ENCODE measurements at regions not wholly inside any gene's neighbourhood (a gene's known extent, or its start where the extent isn't known, plus 50 kb on each side); places are given as distances from the start of the nearest gene placed in this dataset.
A peak's percentile ranks its signal among the peaks of the same experiment; 100 is the strongest.
"Not testable (repeated sequence)": the region's sequence is repeated elsewhere in the genome, so short reads cannot be mapped to it uniquely, and the experiment has no call there.

DNA sequence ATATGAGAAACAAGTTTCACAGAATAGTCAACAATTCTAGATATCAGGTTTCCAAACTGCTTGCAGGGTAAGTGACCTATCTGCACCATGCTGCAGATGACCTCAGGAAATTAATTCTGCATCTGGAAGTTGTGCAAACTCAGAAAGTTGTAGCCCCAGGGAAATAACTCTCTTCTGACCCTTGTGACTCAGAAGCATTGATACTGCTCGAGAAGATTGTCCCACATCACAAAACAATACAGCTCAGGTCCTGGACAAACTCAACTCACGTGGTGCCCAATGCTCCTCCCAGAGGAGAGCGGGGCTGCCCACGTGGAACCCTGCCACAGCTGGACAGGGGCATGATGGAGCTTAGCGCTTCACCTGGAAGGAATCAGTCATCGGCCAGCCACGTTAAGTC, 221.9 kb upstream of the LRRC61 start:
- DNase-seq: not testable (repeated sequence)

GRCh38 chr7:150107283-150107682, 215.9 kb upstream of the LRRC61 start:
- not testable (repeated sequence) for DNase-seq

DNA sequence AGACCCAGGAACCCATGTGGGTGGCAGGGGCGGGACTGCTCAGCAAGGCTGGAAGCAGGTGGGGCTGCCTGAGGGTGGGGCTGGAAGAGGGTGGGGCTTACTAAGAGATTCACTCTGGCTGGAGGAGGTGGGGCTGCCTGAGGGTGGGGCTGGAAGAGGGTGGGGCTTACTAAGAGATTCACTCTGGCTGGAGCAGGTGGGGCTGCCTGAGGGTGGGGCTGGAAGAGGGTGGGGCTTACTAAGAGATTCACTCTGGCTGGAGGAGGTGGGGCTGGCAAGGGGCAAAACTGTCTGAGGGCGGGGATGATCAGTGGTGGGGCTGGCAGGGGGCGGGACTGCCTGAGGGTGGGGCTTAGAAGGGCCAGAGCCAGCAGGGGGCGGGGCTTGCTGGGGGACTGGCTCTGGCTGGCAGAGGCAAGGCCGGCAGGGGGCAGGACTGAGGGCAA, 212.8 kb upstream of the LRRC61 start:
- DNase-seq: not testable (repeated sequence)

- DNase-seq: not testable (repeated sequence)
These were observed 212.3 kb upstream of the LRRC61 start for GRCh38 chr7:150110882-150111281.

GRCh38 chr7:150111373-150112139, 211.6 kb upstream of the LRRC61 start:
- peak in 2 of 3 donors; percentile 10 to 30 for DNase-seq

GRCh38 chr7:150113301-150113700, 209.9 kb upstream of the LRRC61 start:
- not testable (repeated sequence) for DNase-seq

- not testable (repeated sequence) for DNase-seq
These were observed 208.6 kb upstream of the LRRC61 start for GRCh38 chr7:150114591-150114990.

GRCh38 chr7:150119966-150120365, 203.2 kb upstream of the LRRC61 start:
- not testable (repeated sequence) for DNase-seq

GRCh38 chr7:150125831-150126230, 197.3 kb upstream of the LRRC61 start:
- not testable (repeated sequence) for DNase-seq

GRCh38 chr7:150134451-150134850, 188.7 kb upstream of the LRRC61 start:
- DNase-seq: not testable (repeated sequence)

DNA sequence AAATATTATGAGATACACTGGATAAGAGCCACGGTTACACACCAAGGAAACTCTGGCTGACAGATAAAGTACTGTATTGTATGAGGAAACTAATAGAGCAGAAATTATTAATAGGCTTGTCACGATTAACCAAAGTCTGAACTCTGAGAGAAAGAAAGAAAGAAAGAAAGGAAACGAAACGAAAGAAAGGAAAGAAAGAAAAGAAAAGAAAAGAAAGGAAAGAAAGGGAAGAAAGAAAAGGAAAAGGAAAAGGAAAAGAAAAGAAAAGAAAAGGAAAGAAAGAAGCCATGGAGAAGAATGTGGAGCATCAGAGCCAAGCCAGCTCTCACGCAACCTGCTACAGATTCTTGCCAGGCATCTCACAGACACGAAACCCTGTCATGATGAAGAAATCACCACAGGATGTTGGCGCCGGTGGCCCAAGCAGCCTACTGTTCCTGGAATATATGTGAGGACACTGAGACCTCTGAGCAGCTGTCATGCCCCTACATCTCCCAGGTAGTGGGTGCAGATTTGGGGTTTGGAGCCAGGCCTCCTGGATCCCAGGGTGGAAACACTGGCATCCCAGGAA, 187.4 kb upstream of the LRRC61 start:
- not testable (repeated sequence) for DNase-seq

DNA sequence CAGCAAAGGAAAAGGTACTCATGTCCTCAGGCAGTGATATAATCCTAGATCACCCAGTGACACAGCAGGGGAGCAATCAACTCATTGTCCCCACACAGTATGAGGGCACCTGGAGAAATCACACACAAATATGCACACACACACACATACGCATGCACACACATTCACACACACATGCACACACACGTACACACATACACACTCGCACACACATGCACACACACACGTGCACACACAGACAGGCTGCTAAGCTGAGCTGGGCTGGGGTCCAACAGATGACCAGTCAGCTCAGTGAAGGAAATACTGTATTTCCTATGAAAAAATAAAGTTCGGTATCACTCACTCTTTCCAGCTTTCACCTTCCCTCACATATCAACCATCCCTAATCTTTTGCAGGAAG, 183.3 kb upstream of the LRRC61 start:
- peak in 1 of 3 donors; percentile 13 for DNase-seq

DNA sequence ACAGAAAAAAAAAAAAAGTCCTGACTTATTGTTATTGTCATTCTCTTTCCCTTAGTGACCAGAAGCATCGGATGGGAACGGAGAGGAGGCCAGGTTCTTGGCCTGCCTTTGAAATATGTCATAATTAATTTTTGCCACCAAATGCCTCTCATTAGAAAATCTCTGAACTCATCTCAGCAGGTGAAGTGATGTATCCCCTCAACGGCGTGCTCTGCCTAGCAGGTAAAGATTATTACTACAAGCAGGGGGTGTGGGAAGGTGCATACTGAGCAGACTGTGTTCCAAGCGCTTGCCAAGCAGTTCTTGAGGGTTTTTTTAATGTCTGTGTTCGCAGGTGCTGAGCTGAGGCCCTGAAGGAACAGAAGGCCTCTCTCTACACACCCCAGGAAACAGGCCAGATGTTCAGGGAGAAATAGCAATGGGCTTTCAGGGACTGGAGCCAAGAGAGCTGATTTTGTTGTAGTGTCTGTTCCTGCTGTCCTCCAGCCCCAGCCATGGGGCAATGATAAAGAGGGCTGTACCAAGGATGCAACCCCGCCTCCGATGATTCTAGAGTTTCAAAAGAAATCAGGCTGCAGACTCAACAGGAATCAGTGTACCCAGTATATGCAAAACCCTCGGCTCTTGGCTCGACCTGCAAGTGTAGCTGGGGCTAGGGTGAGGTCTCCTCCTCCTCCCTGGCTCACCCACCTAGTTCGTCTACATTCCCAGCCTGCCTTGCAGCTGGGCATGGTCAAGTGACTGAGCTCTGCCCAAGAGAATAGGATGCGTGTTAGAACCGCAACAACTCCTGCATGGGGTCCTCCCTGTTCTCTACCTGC, 181.4 kb upstream of the LRRC61 start:
- peak in 1 of 3 donors; percentile 2 for DNase-seq

DNA sequence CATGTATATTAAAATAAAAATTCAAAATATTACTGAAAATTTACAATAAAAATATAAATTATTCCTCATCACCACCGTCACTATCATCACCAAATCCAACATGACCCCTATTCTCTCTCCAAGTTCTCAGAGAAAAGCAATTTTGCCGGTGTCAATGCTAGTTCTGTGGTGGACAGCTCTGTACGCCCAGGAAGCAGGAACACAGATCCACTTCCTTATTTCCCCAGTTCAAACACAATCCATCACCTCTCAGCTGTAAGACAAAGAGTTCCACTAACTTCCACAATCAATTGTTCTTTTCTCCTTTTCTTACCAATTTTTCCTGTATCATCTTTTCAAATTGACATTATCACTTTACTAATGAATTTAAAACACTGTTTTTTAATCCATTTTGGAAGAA, 177.0 kb upstream of the LRRC61 start:
- not testable (repeated sequence) for DNase-seq

DNA sequence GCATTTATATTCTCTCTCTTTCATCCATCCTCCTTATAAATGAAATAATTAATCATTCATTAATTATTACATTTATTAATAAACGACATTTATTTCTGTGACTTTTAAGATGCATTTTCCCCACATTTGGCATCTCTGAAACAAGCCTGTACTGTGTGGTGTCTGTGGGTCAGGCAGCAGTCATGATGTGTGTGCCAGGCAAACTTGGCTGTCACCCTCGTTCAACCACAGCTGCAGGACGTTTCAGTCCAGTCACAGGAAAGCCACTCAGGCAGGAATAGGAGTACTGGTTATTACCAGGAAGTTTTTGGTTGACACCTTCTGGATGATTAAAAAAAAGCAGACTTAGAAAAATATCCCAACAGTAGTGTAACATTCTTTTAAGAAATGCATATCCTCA, 175.6 kb upstream of the LRRC61 start:
- DNase-seq: not testable (repeated sequence)

- DNase-seq: not testable (repeated sequence)
These were observed 167.1 kb upstream of the LRRC61 start for GRCh38 chr7:150156015-150156414.

DNA sequence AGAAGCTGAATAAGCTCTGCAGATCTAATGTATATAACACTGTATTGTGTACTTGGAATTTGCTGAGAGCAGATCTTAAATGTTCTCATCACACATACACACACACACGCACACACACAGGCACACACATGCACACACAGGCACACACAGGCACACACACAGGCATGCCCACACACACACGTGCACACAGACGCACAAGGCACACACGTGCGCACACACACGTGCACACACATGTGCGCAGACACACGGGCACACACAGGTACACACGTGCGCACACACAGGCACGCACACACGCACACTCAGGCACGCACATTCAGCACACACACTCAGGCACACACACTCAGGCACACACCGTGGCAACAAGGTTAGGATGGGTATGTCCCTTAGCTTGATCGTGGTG, 164.5 kb upstream of the LRRC61 start:
- not testable (repeated sequence) for DNase-seq

DNA sequence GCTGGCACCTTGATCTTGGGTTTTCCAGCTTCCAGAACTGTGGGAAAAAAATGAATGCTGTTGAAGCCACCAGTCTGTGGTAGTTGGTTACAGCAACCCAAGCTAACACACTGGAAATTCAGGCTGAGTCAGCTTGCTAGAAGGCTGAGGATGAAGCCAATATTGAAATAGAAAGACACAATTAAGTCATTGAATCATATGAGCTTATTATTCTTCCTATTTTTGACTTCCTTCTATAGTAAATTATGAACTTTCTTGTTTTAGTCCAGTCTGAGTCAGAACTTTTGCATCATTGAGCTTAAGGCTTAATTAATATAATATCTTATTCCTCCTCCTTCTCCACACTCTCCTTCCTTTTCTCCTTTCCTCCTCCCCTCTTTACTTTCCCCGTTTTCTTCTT, 153.6 kb upstream of the LRRC61 start:
- DNase-seq: not testable (repeated sequence)

- not testable (repeated sequence) for DNase-seq
These were observed 153.1 kb upstream of the LRRC61 start for GRCh38 chr7:150169943-150170490.

GRCh38 chr7:150183602-150184001, 139.6 kb upstream of the LRRC61 start:
- DNase-seq: not testable (repeated sequence)

DNA sequence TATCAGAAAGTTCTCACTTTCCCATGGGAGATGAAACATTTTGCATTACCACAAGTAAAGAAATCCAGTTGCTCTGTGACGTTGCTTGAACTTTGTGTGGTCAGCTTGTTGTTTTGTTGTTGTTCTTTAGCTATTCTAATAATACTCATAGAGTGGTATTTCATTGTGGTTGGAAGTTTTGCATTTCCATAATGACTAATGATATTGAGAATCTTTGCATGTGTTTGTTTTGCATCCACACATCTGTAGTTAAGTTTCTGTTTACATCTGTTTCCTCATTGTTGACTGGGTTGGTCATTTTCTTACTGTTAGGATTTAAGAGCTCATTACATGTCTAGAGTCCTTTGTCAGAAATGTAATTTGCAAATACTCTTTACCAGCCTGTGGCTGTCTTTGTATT, 133.2 kb upstream of the LRRC61 start:
- DNase-seq: not testable (repeated sequence)

- DNase-seq: not testable (repeated sequence)
These were observed 130.6 kb upstream of the LRRC61 start for GRCh38 chr7:150192541-150192940.

Measured in muscle of back (tissue), 3 donors.